Prostate gland (tissue), 2 donors: ENCODE measurements at regions not wholly inside any gene's neighbourhood (a gene's known extent, or its start where the extent isn't known, plus 50 kb on each side); places are given as distances from the start of the nearest gene placed in this dataset.

Experiments
- DNase-seq: peaks from one replicate; pipeline ENCODE4 v3.0.0-alpha.2; 2019; ENCODE audit warnings: low spot score
- H3K27ac ChIP-seq, 2 donors: fragments of 200-600 bp; sonication (generic); 2 replicates each; pipeline ENCODE4 v1.5.1; 2017 to 2019
- H3K27me3 ChIP-seq: fragments of 200-600 bp; sonication (generic); replicated peaks from 2 replicates; pipeline ENCODE4 v1.5.1; 2019; ENCODE audit not compliant: insufficient read depth
- H3K36me3 ChIP-seq, 2 donors: fragments of 200-600 bp; sonication (generic); 1 replicate in 1 of 2; 2 replicates in 1 of 2; pipeline versions ENCODE4 v1.5.1 to v1.8.1; 2017 to 2019
- H3K4me1 ChIP-seq: fragments of 200-600 bp; sonication (generic); replicated peaks from 2 replicates; pipeline ENCODE4 v1.5.1; 2019
- H3K4me3 ChIP-seq, 2 donors: fragments of 200-600 bp; sonication (generic); 2 replicates each; pipeline ENCODE4 v1.5.1; 2017 to 2019
- H3K9me3 ChIP-seq: fragments of 200-600 bp; sonication (generic); 2 replicates; pipeline ENCODE4 v1.5.1; 2017
- POLR2A ChIP-seq: fragments of 450-650 bp; IDR thresholded peaks from one replicate; pipeline ENCODE4 v1.6.1; 2016; ENCODE audit warnings: antibody characterized with exemption, mild to moderate bottlenecking
- POLR2AphosphoS5 ChIP-seq: sonication (generic); formaldehyde crosslinking; IDR thresholded peaks from one replicate; pipeline ENCODE4 v1.6.1; 2017; ENCODE audit warnings: antibody characterized with exemption
- whole genome bisulfite sequencing: methylation state at CpG from one replicate; pipeline ENCODE4 v1.1.5; 2018; 5-methylcytosine and 5-hydroxymethylcytosine counted together
- intact Hi-C: fragments of 100-400 bp; cut with DNase I; formaldehyde crosslinking; loops from one replicate; pipeline ENCODE4 v1.14.2; 2022
- TF ChIP-seq, protein P1 (sequence below), 4 experiments: fragments of 200-600 bp in 2 of 4; fragments of 450-650 bp in 2 of 4; sonication (generic) in 2 of 4; IDR thresholded peaks; 1 replicate in 3 of 4; 2 replicates in 1 of 4; pipeline ENCODE4 v1.5.1; 2016 to 2019; ENCODE audit warnings: antibody characterized with exemption in 4 of 4, mild to moderate bottlenecking in 2 of 4, moderate library complexity in 2 of 4

- 98% methylated on average over 7 of the region's 7 CpGs for WGBS
- intact Hi-C loops = no loop called here
- H3K27me3 ChIP-seq = no peaks in the 10 kb centered on the region
- H3K36me3 ChIP-seq = no peaks in the 10 kb centered on the region
- H3K4me1 ChIP-seq = no peaks in the 10 kb centered on the region
- no peak for DNase-seq
- no peak for TF ChIP-seq POLR2AphosphoS5
- TF ChIP-seq POLR2A = no peak
- TF ChIP-seq, protein P1, sequence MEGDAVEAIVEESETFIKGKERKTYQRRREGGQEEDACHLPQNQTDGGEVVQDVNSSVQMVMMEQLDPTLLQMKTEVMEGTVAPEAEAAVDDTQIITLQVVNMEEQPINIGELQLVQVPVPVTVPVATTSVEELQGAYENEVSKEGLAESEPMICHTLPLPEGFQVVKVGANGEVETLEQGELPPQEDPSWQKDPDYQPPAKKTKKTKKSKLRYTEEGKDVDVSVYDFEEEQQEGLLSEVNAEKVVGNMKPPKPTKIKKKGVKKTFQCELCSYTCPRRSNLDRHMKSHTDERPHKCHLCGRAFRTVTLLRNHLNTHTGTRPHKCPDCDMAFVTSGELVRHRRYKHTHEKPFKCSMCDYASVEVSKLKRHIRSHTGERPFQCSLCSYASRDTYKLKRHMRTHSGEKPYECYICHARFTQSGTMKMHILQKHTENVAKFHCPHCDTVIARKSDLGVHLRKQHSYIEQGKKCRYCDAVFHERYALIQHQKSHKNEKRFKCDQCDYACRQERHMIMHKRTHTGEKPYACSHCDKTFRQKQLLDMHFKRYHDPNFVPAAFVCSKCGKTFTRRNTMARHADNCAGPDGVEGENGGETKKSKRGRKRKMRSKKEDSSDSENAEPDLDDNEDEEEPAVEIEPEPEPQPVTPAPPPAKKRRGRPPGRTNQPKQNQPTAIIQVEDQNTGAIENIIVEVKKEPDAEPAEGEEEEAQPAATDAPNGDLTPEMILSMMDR (IDR thresholded peaks at IDR 0.05) = no peak
- H3K9me3 ChIP-seq = no peaks in the 10 kb centered on the region
- H3K27ac ChIP-seq = no peak overlapping the region
- H3K4me3 ChIP-seq = no peak overlapping the region
Observed at GRCh38 chr6:6816716-6817115, 228.2 kb downstream of the LY86 start.

- Histone ChIP-seq H3K9me3 (no peaks in the 10 kb centered on the region), H3K27me3 (no peaks in the 10 kb centered on the region), H3K36me3 (no peaks in the 10 kb centered on the region), H3K4me1 (no peaks in the 10 kb centered on the region), H3K27ac (no peak overlapping the region), H3K4me3 (no peak overlapping the region)
- intact Hi-C loops = no loop called here
- 90% methylated on average over 10 of the region's 10 CpGs for WGBS
- TF ChIP-seq POLR2AphosphoS5 = no peak
- no peak for TF ChIP-seq POLR2A
- TF ChIP-seq, protein P1 (IDR thresholded peaks at IDR 0.05) = no peak
- DNase-seq = no peak
Observed at GRCh38 chr6:6818078-6818639, 229.6 kb downstream of the LY86 start.

DNA sequence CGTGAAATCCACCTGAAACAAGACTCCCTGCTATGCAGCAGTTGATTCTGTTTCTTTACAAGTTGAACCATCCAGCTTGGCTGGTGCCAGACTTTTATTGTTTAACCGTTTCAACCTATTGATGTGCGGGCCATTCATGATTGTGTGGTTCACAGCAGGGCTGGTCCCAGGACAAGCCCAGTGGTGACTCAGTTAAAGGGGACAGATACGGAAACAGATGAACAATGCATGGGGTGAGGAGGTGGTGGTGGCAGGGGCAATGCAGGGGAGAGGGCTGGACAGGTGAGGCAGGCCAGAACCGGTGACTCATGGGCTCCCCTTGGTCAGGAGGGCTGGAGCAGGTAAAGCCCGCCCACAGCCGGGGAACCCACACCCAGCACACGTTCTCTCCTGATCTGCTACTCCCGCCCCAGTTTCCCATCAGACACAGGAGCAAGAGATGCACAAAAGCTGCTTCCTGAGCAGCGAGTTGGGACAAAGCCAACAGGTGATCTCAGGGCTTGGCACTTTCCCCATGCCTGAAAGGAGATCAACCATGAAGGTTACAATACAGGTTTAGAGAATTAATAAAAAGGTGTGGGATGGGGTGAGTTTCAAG, 232.2 kb downstream of the LY86 start:
- DNase-seq = peak; percentile 80
- H3K4me1 ChIP-seq = no peaks in the 10 kb centered on the region
- intact Hi-C loops = no loop called here
- WGBS = 51% methylated on average over 10 of the region's 10 CpGs
- H3K27ac ChIP-seq = peak overlapping the region; percentile 24 to 45
- H3K9me3 ChIP-seq = no peaks in the 10 kb centered on the region
- no peaks in the 10 kb centered on the region for H3K27me3 ChIP-seq
- H3K36me3 ChIP-seq = no peaks in the 10 kb centered on the region
- H3K4me3 ChIP-seq = no peak overlapping the region
- TF ChIP-seq, protein P1 (IDR thresholded peaks at IDR 0.05) = no peak
- TF ChIP-seq POLR2AphosphoS5 (peak; percentile 41), POLR2A (peak; percentile 30)

GRCh38 chr6:6821639-6822261, 233.2 kb downstream of the LY86 start:
- DNase-seq = no peak
- no peaks in the 10 kb centered on the region for H3K36me3 ChIP-seq
- H3K9me3 ChIP-seq = no peaks in the 10 kb centered on the region
- intact Hi-C loops = no loop called here
- 63% methylated on average over 3 of the region's 3 CpGs for WGBS
- H3K27me3 ChIP-seq = no peaks in the 10 kb centered on the region
- no peak overlapping the region for H3K4me3 ChIP-seq
- TF ChIP-seq POLR2A (no peak), POLR2AphosphoS5 (no peak)
- TF ChIP-seq, protein P1 (IDR thresholded peaks at IDR 0.05) = no peak
- H3K4me1 ChIP-seq = no peaks in the 10 kb centered on the region
- H3K27ac ChIP-seq = no peak overlapping the region

DNA sequence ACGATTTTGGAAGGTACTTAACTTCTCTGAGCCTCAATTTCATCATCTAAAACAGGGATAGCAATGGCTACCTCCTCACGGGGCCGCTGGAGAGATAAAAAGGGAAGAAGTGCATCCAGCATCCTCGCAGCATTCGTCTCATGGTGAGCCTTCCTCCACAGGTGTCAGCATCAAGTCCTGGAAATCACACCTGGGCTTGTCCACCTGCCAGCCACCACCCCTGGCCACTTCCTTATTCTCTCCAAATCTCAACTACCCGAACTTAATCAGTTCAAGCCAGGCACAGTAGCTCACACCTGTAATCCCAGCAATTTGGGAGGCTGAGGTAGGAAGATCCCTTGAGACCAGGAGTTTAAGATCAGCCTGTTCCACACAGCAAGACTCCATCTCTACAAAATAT, 234.5 kb downstream of the LY86 start:
- 93% methylated on average over 6 of the region's 6 CpGs for WGBS
- DNase-seq = no peak
- intact Hi-C loops = no loop called here

More for the DNA sequence above, 234.5 kb downstream of the LY86 start:
- no peaks in the 10 kb centered on the region for H3K27me3 ChIP-seq
- no peaks in the 10 kb centered on the region for H3K36me3 ChIP-seq
- no peak overlapping the region for H3K27ac ChIP-seq
- no peak overlapping the region for H3K4me3 ChIP-seq
- TF ChIP-seq POLR2A (no peak), POLR2AphosphoS5 (no peak)
- TF ChIP-seq, protein P1 (IDR thresholded peaks at IDR 0.05) = no peak
- no peaks in the 10 kb centered on the region for H3K4me1 ChIP-seq
- no peaks in the 10 kb centered on the region for H3K9me3 ChIP-seq
